Osteocyte (in vitro differentiated cells): ENCODE measurements at regions not wholly inside any gene's neighbourhood (a gene's known extent, or its start where the extent isn't known, plus 50 kb on each side); places are given as distances from the start of the nearest gene placed in this dataset.

ENCODE experiments used
- DNase-seq: peaks from one replicate; pipeline ENCODE4 v3.0.0; 2021; ENCODE audit warnings: mixed read lengths; ENCODE audit not compliant: unreplicated experiment; ENCODE audit errors: extremely low spot score
- H3K27ac Mint-ChIP-seq: one replicate; pipeline ENCODE4 v1.8.0; 2021; ENCODE audit warnings: mild to moderate bottlenecking, mixed read lengths; ENCODE audit not compliant: unreplicated experiment
- H3K27me3 Mint-ChIP-seq: one replicate; pipeline ENCODE4 v1.8.0; 2021; ENCODE audit warnings: mixed read lengths; ENCODE audit not compliant: unreplicated experiment
- H3K36me3 Mint-ChIP-seq: one replicate; pipeline ENCODE4 v1.8.0; 2021; ENCODE audit warnings: mixed read lengths; ENCODE audit not compliant: unreplicated experiment
- H3K4me1 Mint-ChIP-seq: one replicate; pipeline ENCODE4 v1.8.0; 2021; ENCODE audit warnings: mixed read lengths; ENCODE audit not compliant: unreplicated experiment
- H3K4me3 Mint-ChIP-seq: one replicate; pipeline ENCODE4 v1.8.0; 2021; ENCODE audit warnings: mild to moderate bottlenecking, moderate library complexity, mixed read lengths; ENCODE audit not compliant: unreplicated experiment
- H3K9me3 Mint-ChIP-seq: one replicate; pipeline ENCODE4 v1.8.0; 2021; ENCODE audit warnings: mixed read lengths; ENCODE audit not compliant: unreplicated experiment
- TF ChIP-seq, protein P1 (sequence below): fragments of 200-600 bp; sonication (generic); IDR thresholded peaks from 2 replicates; pipeline ENCODE4 v1.5.0; 2021; ENCODE audit warnings: antibody characterized with exemption, mild to moderate bottlenecking, moderate library complexity

DNA sequence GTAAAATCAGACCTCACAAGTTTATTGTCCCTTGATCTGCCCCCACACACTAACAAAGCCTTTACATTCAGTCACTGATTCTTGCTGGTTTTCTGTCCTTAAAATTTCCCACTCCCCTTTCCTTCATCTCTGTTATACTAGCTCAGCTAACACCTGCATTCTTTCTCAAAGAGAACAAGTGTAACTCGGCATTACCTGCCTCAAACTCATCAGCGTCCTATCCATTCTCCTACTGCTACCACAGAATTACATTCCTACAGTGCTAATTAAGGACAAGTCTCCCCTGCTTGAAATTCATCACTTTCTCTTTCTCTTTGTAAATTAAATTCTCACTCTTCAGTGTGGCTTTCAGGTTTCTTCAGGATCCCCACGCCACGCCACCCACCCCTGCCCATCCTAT, 773.2 kb downstream of the FRK start:
- H3K27me3 Mint-ChIP-seq = no peaks in the 10 kb centered on the region
- no peak for DNase-seq

DNA sequence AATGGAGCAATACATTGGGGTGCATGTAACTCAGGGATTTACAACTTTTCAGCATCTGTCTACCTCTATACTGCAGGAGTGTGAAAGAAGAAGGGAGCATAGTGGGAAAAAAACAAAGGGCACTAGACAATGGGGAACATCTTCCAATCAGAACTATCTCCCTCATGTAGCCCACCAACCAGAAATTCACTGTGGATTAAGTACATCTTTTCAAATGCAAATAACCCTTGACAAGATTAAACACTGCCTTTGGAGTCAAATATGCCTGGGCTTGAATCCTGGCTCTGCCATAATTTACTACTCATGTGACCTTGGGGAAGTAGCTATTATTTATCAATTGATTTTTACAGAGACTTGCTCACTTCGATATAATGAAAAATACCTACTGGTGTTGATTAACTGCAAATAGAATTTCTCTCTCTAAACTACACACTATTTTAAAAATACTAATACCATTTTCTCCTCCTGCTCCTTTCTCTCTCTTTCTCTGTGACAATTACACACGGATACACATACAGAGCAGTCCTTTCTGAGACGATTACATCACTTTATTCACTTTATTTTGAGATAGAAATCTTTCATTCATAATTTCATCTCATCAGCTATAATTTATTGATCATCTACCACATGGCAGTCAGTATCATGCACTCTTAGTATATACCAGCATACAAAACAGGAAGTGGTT, 783.7 kb downstream of the FRK start:
- Mint-ChIP-seq H3K4me3 (no peak overlapping the region), H3K9me3 (no peaks in the 10 kb centered on the region), H3K4me1 (no peaks in the 10 kb centered on the region), H3K36me3 (no peaks in the 10 kb centered on the region), H3K27ac (no peak overlapping the region), H3K27me3 (no peaks in the 10 kb centered on the region)
- TF ChIP-seq, protein P1, sequence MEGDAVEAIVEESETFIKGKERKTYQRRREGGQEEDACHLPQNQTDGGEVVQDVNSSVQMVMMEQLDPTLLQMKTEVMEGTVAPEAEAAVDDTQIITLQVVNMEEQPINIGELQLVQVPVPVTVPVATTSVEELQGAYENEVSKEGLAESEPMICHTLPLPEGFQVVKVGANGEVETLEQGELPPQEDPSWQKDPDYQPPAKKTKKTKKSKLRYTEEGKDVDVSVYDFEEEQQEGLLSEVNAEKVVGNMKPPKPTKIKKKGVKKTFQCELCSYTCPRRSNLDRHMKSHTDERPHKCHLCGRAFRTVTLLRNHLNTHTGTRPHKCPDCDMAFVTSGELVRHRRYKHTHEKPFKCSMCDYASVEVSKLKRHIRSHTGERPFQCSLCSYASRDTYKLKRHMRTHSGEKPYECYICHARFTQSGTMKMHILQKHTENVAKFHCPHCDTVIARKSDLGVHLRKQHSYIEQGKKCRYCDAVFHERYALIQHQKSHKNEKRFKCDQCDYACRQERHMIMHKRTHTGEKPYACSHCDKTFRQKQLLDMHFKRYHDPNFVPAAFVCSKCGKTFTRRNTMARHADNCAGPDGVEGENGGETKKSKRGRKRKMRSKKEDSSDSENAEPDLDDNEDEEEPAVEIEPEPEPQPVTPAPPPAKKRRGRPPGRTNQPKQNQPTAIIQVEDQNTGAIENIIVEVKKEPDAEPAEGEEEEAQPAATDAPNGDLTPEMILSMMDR = no peak
- DNase-seq = no peak

More for the DNA sequence above, 773.2 kb downstream of the FRK start:
- H3K9me3 Mint-ChIP-seq = no peaks in the 10 kb centered on the region
- H3K36me3 Mint-ChIP-seq = no peaks in the 10 kb centered on the region
- H3K4me1 Mint-ChIP-seq = no peaks in the 10 kb centered on the region
- no peak overlapping the region for H3K27ac Mint-ChIP-seq
- TF ChIP-seq, protein P1 = no peak
- H3K4me3 Mint-ChIP-seq = no peak overlapping the region

DNA sequence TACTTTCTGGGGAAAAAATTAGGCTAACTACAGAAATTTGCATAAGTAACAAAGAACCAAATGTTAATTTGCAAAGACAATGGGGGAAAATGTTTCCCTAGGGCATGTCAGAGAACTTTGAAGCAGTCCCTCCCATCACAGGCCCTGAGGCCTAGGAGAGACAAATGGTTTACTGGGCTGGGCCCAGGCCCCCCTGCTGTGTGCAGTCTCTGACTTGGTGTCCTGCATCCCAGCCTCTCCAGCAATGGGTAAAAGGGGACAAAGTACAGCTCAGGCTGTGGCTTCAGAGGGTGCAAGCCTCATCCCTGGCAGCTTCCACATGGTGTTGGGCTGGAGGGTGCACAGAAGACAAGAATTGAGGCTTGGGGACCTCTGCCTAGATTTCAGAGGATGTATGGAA, 788.4 kb downstream of the FRK start:
- no peak overlapping the region for H3K27ac Mint-ChIP-seq
- TF ChIP-seq, protein P1 = no peak
- H3K36me3 Mint-ChIP-seq = no peaks in the 10 kb centered on the region
- H3K4me3 Mint-ChIP-seq = no peak overlapping the region
- H3K27me3 Mint-ChIP-seq = no peaks in the 10 kb centered on the region
- H3K9me3 Mint-ChIP-seq = no peaks in the 10 kb centered on the region
- DNase-seq = no peak
- H3K4me1 Mint-ChIP-seq = no peaks in the 10 kb centered on the region

DNA sequence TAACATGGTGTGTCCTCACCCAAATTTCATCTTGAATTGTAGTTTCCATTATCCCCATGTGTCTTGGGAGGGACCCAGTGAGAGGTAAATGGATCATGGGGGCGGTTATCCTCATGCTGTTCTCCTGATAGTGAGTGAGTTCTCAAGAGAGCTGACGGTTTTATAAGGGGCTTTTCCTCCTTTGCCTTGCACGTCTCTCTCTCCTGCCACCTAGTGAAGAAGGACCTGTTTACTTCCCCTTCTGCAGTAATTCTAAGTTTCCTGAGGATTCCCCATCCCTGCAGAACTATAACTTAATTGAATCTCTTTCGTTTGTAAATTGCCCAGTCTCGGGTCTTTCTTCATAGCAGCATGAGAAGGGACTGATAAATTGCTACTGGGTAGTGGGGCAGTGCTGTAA, 789.3 kb downstream of the FRK start:
- Mint-ChIP-seq H3K27ac (no peak overlapping the region), H3K27me3 (no peaks in the 10 kb centered on the region), H3K36me3 (no peaks in the 10 kb centered on the region), H3K4me1 (no peaks in the 10 kb centered on the region), H3K4me3 (no peak overlapping the region), H3K9me3 (no peaks in the 10 kb centered on the region)
- TF ChIP-seq, protein P1 = no peak
- DNase-seq = no peak

DNA sequence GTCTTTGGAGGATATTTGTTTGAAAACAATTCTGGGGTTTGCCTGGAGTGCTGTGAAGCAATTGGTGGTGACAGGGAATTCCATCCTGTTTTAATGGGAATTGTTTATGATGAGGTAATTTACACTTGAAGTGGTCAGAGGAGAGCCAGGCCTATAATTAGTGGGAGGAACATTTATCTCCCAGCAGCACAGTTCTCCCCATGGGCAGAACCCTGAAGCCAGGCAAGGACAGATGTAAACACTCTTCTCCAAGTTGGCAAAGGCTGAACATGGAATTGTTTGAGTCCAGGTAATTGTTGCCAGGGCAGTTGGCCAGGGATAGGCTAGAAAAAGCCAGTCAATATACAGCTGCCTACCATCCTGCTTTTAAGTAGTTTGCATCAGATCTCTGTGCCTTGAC, 789.7 kb downstream of the FRK start:
- TF ChIP-seq, protein P1 = no peak
- Mint-ChIP-seq H3K4me1 (no peaks in the 10 kb centered on the region), H3K9me3 (no peaks in the 10 kb centered on the region), H3K36me3 (no peaks in the 10 kb centered on the region), H3K27ac (no peak overlapping the region), H3K27me3 (no peaks in the 10 kb centered on the region), H3K4me3 (no peak overlapping the region)
- DNase-seq = no peak
